Mammary epithelial cell (primary cell): ENCODE measurements at regions not wholly inside any gene's neighbourhood (a gene's known extent, or its start where the extent isn't known, plus 50 kb on each side); places are given as distances from the start of the nearest gene placed in this dataset.

Experiments
- EZH2 ChIP-seq: IDR thresholded peaks from 2 replicates; pipeline ENCODE4 v1.6.1; 2012; ENCODE audit warnings: low read length, inconsistent platforms, borderline replicate concordance
- TF ChIP-seq, protein P1 (sequence below), 2 donors: IDR thresholded peaks in 1 of 2; conservative IDR thresholded peaks in 1 of 2; 2 replicates each; pipeline ENCODE4 v1.5.1; 2011 to 2012; ENCODE audit warnings: inconsistent platforms in 2 of 2, low read length in 2 of 2, mild to moderate bottlenecking in 2 of 2, control low read depth in 1 of 2, low read depth in 1 of 2; ENCODE audit not compliant: insufficient read depth in 1 of 2; ENCODE audit errors: extremely low read depth in 1 of 2

DNA sequence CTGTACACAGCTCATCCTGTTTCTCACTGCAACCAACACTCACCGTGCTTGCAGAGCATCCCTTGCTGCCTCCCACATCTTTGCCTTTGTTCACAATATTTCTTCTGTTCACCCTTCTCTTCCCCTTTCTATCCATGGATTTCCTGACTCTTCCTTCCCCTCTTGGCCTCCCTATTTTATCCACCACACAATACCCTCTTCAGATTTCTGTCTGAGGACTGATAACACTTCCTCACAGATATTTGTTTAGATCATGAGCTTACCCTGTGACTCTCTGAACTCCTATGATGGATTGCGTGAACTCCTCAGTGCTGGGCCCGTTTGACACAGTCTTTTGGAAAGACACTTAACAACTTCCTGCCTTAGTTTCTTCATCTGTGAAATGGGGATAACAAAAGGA lies 62.8 kb upstream of the GPR158 start:
- TF ChIP-seq, protein P1, sequence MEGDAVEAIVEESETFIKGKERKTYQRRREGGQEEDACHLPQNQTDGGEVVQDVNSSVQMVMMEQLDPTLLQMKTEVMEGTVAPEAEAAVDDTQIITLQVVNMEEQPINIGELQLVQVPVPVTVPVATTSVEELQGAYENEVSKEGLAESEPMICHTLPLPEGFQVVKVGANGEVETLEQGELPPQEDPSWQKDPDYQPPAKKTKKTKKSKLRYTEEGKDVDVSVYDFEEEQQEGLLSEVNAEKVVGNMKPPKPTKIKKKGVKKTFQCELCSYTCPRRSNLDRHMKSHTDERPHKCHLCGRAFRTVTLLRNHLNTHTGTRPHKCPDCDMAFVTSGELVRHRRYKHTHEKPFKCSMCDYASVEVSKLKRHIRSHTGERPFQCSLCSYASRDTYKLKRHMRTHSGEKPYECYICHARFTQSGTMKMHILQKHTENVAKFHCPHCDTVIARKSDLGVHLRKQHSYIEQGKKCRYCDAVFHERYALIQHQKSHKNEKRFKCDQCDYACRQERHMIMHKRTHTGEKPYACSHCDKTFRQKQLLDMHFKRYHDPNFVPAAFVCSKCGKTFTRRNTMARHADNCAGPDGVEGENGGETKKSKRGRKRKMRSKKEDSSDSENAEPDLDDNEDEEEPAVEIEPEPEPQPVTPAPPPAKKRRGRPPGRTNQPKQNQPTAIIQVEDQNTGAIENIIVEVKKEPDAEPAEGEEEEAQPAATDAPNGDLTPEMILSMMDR (conservative IDR thresholded peaks at IDR 0.05 in 1 of 2, IDR thresholded peaks at IDR 0.05 in 1 of 2; ENCODE audit: extremely low read depth in 1 of 2, insufficient read depth in 1 of 2, low read depth in 1 of 2, low read length in 2 of 2) = no peak
- no peak for TF ChIP-seq EZH2
